GM06990 (cell line): ENCODE measurements at regions not wholly inside any gene's neighbourhood (a gene's known extent, or its start where the extent isn't known, plus 50 kb on each side); places are given as distances from the start of the nearest gene placed in this dataset.

Experiments
- DNase-seq: peaks from one replicate; pipeline ENCODE4 v3.0.0-alpha.2; 2011; ENCODE audit not compliant: insufficient read length; ENCODE audit errors: extremely low read depth
- H3K27me3 ChIP-seq: replicated peaks from 2 replicates; pipeline ENCODE4 v1.6.0; 2011; ENCODE audit warnings: low read length; ENCODE audit not compliant: control insufficient read depth, insufficient read depth
- H3K36me3 ChIP-seq: 2 replicates; pipeline ENCODE4 v1.5.1; 2011; ENCODE audit warnings: low read length; ENCODE audit not compliant: control insufficient read depth, insufficient read depth
- H3K4me3 ChIP-seq: replicated peaks from 2 replicates; pipeline ENCODE4 v1.5.1; 2011; ENCODE audit warnings: low read depth, mild to moderate bottlenecking, control low read depth, low read length
- TF ChIP-seq, protein P1 (sequence below): IDR thresholded peaks from 2 replicates; pipeline ENCODE4 v1.5.1; 2011; ENCODE audit warnings: low read length, control low read depth, mild to moderate bottlenecking, inconsistent platforms; ENCODE audit not compliant: insufficient read depth, poor library complexity, severe bottlenecking

- no peak for DNase-seq
- TF ChIP-seq, protein P1, sequence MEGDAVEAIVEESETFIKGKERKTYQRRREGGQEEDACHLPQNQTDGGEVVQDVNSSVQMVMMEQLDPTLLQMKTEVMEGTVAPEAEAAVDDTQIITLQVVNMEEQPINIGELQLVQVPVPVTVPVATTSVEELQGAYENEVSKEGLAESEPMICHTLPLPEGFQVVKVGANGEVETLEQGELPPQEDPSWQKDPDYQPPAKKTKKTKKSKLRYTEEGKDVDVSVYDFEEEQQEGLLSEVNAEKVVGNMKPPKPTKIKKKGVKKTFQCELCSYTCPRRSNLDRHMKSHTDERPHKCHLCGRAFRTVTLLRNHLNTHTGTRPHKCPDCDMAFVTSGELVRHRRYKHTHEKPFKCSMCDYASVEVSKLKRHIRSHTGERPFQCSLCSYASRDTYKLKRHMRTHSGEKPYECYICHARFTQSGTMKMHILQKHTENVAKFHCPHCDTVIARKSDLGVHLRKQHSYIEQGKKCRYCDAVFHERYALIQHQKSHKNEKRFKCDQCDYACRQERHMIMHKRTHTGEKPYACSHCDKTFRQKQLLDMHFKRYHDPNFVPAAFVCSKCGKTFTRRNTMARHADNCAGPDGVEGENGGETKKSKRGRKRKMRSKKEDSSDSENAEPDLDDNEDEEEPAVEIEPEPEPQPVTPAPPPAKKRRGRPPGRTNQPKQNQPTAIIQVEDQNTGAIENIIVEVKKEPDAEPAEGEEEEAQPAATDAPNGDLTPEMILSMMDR: no peak
- Histone ChIP-seq H3K27me3 (no peaks in the 10 kb centered on the region), H3K4me3 (no peak overlapping the region), H3K36me3 (no peaks in the 10 kb centered on the region)
Observed at GRCh38 chr6:98454809-98455322, 379.5 kb upstream of the POU3F2 start.

DNA sequence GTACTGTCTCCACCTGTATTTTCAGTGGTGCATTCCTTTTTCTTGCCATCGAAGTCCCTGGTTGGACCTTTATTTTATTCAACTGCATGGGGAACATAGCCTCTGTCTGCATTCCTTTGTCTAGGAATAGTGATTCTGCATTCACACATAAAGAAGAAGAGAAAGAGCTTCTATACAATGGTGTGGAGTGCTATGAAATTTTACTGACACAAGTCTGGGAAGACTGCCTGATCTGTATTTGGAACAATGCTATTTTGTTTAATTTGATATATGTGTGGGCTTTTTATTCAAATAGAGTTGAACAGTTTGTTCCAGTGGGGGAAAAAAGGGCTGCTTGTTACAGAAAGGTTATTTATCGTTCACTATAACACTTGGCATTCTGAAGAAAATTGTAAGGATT, 375.7 kb upstream of the POU3F2 start:
- TF ChIP-seq, protein P1: no peak
- Histone ChIP-seq H3K4me3 (no peak overlapping the region), H3K36me3 (no peaks in the 10 kb centered on the region), H3K27me3 (no peaks in the 10 kb centered on the region)
- no peak for DNase-seq

GRCh38 chr6:98463038-98464000, 371.1 kb upstream of the POU3F2 start:
- no peaks in the 10 kb centered on the region for H3K27me3 ChIP-seq
- no peaks in the 10 kb centered on the region for H3K36me3 ChIP-seq
- no peak overlapping the region for H3K4me3 ChIP-seq
- no peak for DNase-seq
- TF ChIP-seq, protein P1: no peak

DNA sequence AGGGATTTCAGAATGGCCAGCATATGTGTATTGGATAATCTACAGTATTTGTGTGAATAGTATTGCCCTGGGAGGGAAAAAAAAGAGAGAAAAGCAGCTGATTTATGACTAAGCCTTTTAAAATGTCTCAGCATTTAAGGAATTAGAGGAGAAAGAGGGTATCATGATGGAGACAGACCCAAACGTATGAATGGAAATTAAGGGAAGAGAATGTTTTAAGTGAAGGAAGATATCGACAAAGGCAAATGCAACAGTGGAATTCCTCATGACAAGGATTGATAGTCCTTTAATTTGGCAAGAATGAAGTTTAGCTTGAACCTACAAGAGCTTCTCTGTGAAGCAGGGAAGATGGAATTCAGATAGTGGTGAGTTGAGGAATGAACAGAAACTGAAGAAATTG, 367.3 kb upstream of the POU3F2 start:
- Histone ChIP-seq H3K4me3 (no peak overlapping the region), H3K36me3 (no peaks in the 10 kb centered on the region), H3K27me3 (no peaks in the 10 kb centered on the region)
- no peak for DNase-seq
- TF ChIP-seq, protein P1: no peak

DNA sequence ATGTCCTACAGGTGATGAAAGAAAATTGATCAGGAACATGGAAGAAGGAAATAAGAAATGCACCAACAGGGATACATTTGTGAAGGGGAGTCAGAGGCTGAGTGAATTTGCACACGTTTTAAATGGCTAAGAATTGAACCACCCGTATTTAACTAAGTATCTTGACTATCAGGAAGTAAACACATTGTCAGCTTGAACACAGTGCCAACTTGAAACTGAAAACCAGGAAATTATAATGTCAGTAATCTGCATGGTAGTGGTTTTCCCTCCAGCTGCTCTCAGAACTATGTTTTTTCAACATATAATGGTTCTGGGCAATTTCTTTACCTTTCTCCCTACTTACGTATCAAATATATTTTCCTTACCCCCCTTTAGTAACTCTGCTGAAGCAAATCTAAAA, 366.5 kb upstream of the POU3F2 start:
- no peaks in the 10 kb centered on the region for H3K36me3 ChIP-seq
- no peak for DNase-seq
- no peaks in the 10 kb centered on the region for H3K27me3 ChIP-seq
- H3K4me3 ChIP-seq: no peak overlapping the region
- TF ChIP-seq, protein P1: no peak
